ENCODE measurements at regions not wholly inside any gene's neighbourhood (a gene's known extent, or its start where the extent isn't known, plus 50 kb on each side); places are given as distances from the start of the nearest gene placed in this dataset.
A peak's percentile ranks its signal among the peaks of the same experiment; 100 is the strongest.

DNA sequence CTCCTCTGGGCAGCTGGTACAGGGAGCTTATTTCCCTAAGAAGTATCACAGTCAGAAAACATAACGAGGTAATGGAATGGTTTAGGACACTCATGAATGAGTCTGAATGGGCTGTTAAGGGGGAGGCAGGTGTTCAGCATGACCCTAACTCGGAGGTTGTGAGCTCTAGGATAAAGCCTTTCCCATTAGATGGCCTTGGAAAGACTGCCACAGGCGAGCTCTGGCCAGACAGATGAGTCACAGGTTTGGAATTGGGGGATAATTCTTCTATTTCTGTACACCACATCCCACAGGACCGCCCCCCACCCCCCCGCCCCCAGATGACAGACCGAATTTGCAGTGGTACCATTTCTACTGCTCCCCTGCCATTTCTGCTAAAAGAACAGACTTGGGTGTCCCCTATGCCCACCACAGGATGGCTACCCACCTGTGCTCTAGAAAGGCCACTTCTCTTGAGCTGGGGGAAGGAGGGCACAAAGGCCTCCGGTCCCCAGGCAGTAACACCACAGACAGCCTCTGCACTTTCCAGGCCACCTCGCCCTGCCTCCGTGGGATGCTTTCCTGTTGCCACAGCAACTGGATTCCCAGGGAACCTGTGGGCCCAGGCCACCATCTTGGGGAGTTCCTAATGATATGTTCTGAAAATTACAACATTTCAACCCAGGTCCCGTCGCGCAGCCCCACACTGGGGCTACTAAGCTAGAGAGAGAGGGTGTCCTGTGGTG lies 76.7 kb downstream of the TRIM29 start:
- H3K36me3 ChIP-seq (replicated peaks) = no peaks in the 10 kb centered on the region
- H3K27me3 ChIP-seq (ENCODE audit: low read depth) = peaks cover 4% of the 10 kb centered on the region; the same call in 1 of the 2 replicates
- H3K4me3 ChIP-seq = no peak overlapping the region
- no peak for DNase-seq (ENCODE audit: low spot score in 2 of 2)
- in situ Hi-C loops (cut with MboI; ENCODE audit: low sequenced_read_pairs) = no loop called here
- peaks cover 16% of the 10 kb centered on the region for H3K4me1 ChIP-seq
- H3K9me3 ChIP-seq = no peaks in the 10 kb centered on the region

GRCh38 chr11:120060512-120060911 lies 77.4 kb downstream of the TRIM29 start:
- H3K4me3 ChIP-seq = no peak overlapping the region
- DNase-seq (ENCODE audit: low spot score in 2 of 2) = no peak
- no peaks in the 10 kb centered on the region for H3K36me3 ChIP-seq (replicated peaks)
- peaks cover 4% of the 10 kb centered on the region; the same call in 1 of the 2 replicates for H3K27me3 ChIP-seq (ENCODE audit: low read depth)
- in situ Hi-C loops (cut with MboI; ENCODE audit: low sequenced_read_pairs) = no loop called here
- H3K9me3 ChIP-seq = no peaks in the 10 kb centered on the region
- H3K4me1 ChIP-seq = peaks cover 20% of the 10 kb centered on the region

- in situ Hi-C loops (cut with MboI; ENCODE audit: low sequenced_read_pairs) = no loop called here
- Histone ChIP-seq H3K4me1 (peaks cover 25% of the 10 kb centered on the region), H3K9me3 (no peaks in the 10 kb centered on the region), H3K27me3 (ENCODE audit: low read depth) (no peaks in the 10 kb centered on the region), H3K36me3 (replicated peaks) (no peaks in the 10 kb centered on the region), H3K4me3 (no peak overlapping the region)
- DNase-seq (ENCODE audit: low spot score in 2 of 2) = no peak
These were observed 79.0 kb downstream of the TRIM29 start for GRCh38 chr11:120058931-120059330.

DNA sequence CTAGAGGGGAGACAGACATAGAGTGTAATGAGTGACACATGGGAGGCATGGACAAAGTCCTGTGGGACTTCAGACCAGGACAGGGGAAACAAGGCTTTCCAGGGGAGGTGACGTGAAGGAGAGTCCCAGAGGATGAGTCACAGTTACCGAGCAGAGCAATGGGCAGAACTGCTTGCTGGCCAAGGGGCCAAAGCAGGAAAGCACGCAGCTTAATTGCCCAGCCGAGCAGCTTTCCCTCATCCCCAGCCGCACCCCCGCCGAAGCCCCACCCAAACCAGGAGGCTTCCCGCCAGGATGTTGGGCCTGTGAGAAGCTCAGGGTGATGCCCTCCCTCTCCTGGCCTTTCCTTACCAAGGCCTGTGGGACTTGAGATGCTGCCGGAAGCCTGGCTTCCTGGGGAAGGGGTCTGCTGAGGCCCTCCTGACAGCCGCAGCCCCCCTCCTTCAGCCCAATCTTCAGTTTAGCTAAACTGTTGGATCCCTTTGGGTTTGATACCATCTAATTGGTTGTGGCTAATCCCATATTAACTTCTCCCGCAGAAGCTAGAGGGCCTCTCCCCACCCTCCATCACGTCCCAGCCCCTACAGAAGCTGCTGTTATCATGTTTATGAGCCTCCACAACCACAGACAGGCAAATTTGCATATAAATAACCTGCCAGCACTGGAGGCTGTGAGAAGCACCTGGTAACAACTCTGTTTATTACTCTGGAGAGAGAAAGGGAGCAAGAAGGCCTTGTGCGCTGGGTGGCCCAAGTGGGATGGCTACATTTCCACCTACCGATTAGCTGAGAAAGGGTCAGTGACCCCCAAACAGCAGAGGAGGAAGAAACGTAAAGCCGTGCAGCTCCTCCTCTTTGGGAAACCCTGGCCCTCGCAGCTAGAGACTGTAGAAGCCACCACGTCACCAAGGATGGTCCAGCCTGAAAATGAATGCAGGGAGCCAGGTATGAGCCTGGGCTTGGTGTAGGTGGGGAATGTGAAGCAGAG lies 80.0 kb downstream of the TRIM29 start:
- peak; percentile 82 to 96 for DNase-seq (ENCODE audit: low spot score in 2 of 2)
- Histone ChIP-seq H3K9me3 (no peaks in the 10 kb centered on the region), H3K4me1 (peaks cover 25% of the 10 kb centered on the region), H3K4me3 (no peak overlapping the region), H3K27me3 (ENCODE audit: low read depth) (no peaks in the 10 kb centered on the region), H3K36me3 (replicated peaks) (no peaks in the 10 kb centered on the region)
- in situ Hi-C loops (cut with MboI; ENCODE audit: low sequenced_read_pairs) = no loop called here

- H3K27me3 ChIP-seq (ENCODE audit: low read depth) = no peaks in the 10 kb centered on the region
- no peaks in the 10 kb centered on the region for H3K9me3 ChIP-seq
- DNase-seq (ENCODE audit: low spot score in 2 of 2) = no peak
- no peaks in the 10 kb centered on the region for H3K36me3 ChIP-seq (replicated peaks)
- H3K4me3 ChIP-seq = no peak overlapping the region
- peaks cover 25% of the 10 kb centered on the region for H3K4me1 ChIP-seq
- in situ Hi-C loops (cut with MboI; ENCODE audit: low sequenced_read_pairs) = no loop called here
These were observed 80.9 kb downstream of the TRIM29 start for GRCh38 chr11:120057028-120057330.

GRCh38 chr11:120056301-120057027 lies 81.4 kb downstream of the TRIM29 start:
- no peak overlapping the region for H3K4me3 ChIP-seq
- H3K4me1 ChIP-seq = peaks cover 25% of the 10 kb centered on the region
- in situ Hi-C loops (cut with MboI; ENCODE audit: low sequenced_read_pairs) = no loop called here
- no peaks in the 10 kb centered on the region for H3K9me3 ChIP-seq
- no peaks in the 10 kb centered on the region for H3K36me3 ChIP-seq (replicated peaks)
- DNase-seq (ENCODE audit: low spot score in 2 of 2) = no peak
- no peaks in the 10 kb centered on the region for H3K27me3 ChIP-seq (ENCODE audit: low read depth)

DNA sequence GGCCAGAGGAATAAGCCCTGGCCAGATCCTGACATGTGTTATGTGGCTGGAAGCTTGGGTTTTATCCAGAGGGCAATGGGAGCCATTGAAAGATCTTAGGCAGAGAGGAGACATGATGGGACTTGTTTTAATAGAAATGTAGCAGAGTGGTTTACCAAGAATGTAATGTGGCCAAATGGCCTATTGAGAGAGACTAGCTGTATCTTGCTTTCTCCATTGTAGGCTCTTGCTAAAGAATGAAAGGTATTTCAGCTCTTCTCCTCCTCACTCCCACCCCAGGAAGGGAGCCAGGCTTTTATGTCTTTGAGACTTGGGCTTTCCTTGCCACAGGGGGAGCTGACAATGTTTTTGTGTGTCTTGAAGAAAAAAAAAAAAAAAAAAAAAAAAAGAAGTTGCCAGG lies 82.3 kb downstream of the TRIM29 start:
- H3K27me3 ChIP-seq (ENCODE audit: low read depth) = no peaks in the 10 kb centered on the region
- peaks cover 25% of the 10 kb centered on the region for H3K4me1 ChIP-seq
- no peaks in the 10 kb centered on the region for H3K9me3 ChIP-seq
- peak; percentile 27 to 29 for DNase-seq (ENCODE audit: low spot score in 2 of 2)
- in situ Hi-C loops (cut with MboI; ENCODE audit: low sequenced_read_pairs) = no loop called here
- no peak overlapping the region for H3K4me3 ChIP-seq
- no peaks in the 10 kb centered on the region for H3K36me3 ChIP-seq (replicated peaks)

GRCh38 chr11:120054753-120055045 lies 83.2 kb downstream of the TRIM29 start:
- no peak for DNase-seq (ENCODE audit: low spot score in 2 of 2)
- H3K27me3 ChIP-seq (ENCODE audit: low read depth) = no peaks in the 10 kb centered on the region
- H3K9me3 ChIP-seq = no peaks in the 10 kb centered on the region
- no peaks in the 10 kb centered on the region for H3K36me3 ChIP-seq (replicated peaks)
- in situ Hi-C loops (cut with MboI; ENCODE audit: low sequenced_read_pairs) = no loop called here
- H3K4me3 ChIP-seq = no peak overlapping the region
- H3K4me1 ChIP-seq = peaks cover 25% of the 10 kb centered on the region

- Histone ChIP-seq H3K9me3 (no peaks in the 10 kb centered on the region), H3K36me3 (replicated peaks) (no peaks in the 10 kb centered on the region), H3K4me3 (no peak overlapping the region), H3K27me3 (ENCODE audit: low read depth) (no peaks in the 10 kb centered on the region), H3K4me1 (peaks cover 25% of the 10 kb centered on the region)
- no peak for DNase-seq (ENCODE audit: low spot score in 2 of 2)
- in situ Hi-C loops (cut with MboI; ENCODE audit: low sequenced_read_pairs) = no loop called here
These were observed 83.7 kb downstream of the TRIM29 start for GRCh38 chr11:120054016-120054752.

DNA sequence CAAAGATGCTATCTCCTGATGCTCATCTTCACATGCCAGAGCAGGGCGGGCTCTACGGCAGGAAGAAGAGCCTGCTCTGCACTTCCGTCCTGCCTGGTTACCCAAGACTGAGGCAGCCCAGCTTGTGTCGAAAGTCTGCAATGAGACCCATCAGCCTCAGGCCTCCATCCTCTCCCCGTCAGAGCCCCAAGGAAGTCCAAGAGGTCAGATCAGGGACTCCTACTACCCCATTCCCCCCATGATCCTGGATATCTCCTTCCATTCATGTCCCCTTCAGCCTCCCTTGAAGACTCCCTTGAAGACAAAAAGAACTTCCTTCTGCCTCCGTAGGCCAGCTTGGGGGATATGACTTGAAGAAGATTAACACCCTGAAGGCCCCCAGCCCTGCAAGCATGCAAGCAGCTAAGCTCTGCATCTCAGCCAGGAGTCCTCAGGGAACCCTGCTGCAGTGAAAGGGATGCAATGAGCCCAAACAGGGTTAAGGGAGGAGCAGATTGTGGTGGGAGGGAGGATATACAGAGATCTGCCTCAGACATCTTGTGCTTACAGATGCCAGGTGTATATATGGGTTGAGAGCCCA lies 85.6 kb downstream of the TRIM29 start:
- no peak for DNase-seq (ENCODE audit: low spot score in 2 of 2)
- no peaks in the 10 kb centered on the region for H3K27me3 ChIP-seq (ENCODE audit: low read depth)

GRCh38 chr11:120044011-120044675 lies 93.8 kb downstream of the TRIM29 start:
- peaks cover 2% of the 10 kb centered on the region; the same call in 1 of the 2 replicates for H3K27me3 ChIP-seq (ENCODE audit: low read depth)
- in situ Hi-C loops (cut with MboI; ENCODE audit: low sequenced_read_pairs) = no loop called here
- H3K4me3 ChIP-seq = no peak overlapping the region
- DNase-seq (ENCODE audit: low spot score in 2 of 2) = no peak
- H3K4me1 ChIP-seq = no peaks in the 10 kb centered on the region
- peaks cover 7% of the 10 kb centered on the region; the same call in 1 of the 2 replicates for H3K9me3 ChIP-seq
- no peaks in the 10 kb centered on the region for H3K36me3 ChIP-seq (replicated peaks)

More for the DNA sequence above, 85.6 kb downstream of the TRIM29 start:
- Histone ChIP-seq H3K9me3 (0 out of 2 replicates have a peak, but pooled peaks cover 3% of the 10 kb centered on the region), H3K36me3 (replicated peaks) (no peaks in the 10 kb centered on the region), H3K4me1 (peaks cover 12% of the 10 kb centered on the region), H3K4me3 (no peak overlapping the region)
- in situ Hi-C loops (cut with MboI; ENCODE audit: low sequenced_read_pairs) = no loop called here

GRCh38 chr11:120043328-120043945 lies 94.5 kb downstream of the TRIM29 start:
- DNase-seq (ENCODE audit: low spot score in 2 of 2) = no peak
- Histone ChIP-seq H3K4me3 (no peak overlapping the region), H3K36me3 (replicated peaks) (no peaks in the 10 kb centered on the region), H3K27me3 (ENCODE audit: low read depth) (peaks cover 2% of the 10 kb centered on the region; the same call in 1 of the 2 replicates), H3K4me1 (no peaks in the 10 kb centered on the region), H3K9me3 (peaks cover 7% of the 10 kb centered on the region; the same call in 1 of the 2 replicates)
- in situ Hi-C loops (cut with MboI; ENCODE audit: low sequenced_read_pairs) = no loop called here

Data from HAP-1 (cell line).